ENCODE measurements at regions not wholly inside any gene's neighbourhood (a gene's known extent, or its start where the extent isn't known, plus 50 kb on each side); places are given as distances from the start of the nearest gene placed in this dataset.

- Mint-ChIP-seq H3K36me3 (no peaks in the 10 kb centered on the region), H3K4me3 (no peak overlapping the region)
Observed at GRCh38 chr2:176844461-176844860, 368.1 kb upstream of the HNRNPA3 start.

GRCh38 chr2:176845718-176846117, 366.9 kb upstream of the HNRNPA3 start:
- Mint-ChIP-seq H3K4me1 (no peaks in the 10 kb centered on the region), H3K27ac (no peak overlapping the region), H3K27me3 (peaks cover 6 to 25% (median 9%) of the 10 kb centered on the region in 3 donors), H3K4me3 (no peak overlapping the region), H3K36me3 (no peaks in the 10 kb centered on the region), H3K9me3 (peaks cover 0 to 10% (median 2%) of the 10 kb centered on the region in 7 donors)
- ATAC-seq (ENCODE audit: low read depth in 2 of 2) (no peak), DNase-seq (no peak)

More at GRCh38 chr2:176844461-176844860, 368.1 kb upstream of the HNRNPA3 start:
- peaks cover 6 to 20% (median 9%) of the 10 kb centered on the region in 3 donors for H3K27me3 Mint-ChIP-seq
- no peaks in the 10 kb centered on the region for H3K4me1 Mint-ChIP-seq
- H3K9me3 Mint-ChIP-seq: peaks cover 0 to 9% (median 2%) of the 10 kb centered on the region in 7 donors
- H3K27ac Mint-ChIP-seq: no peak overlapping the region
- DNase-seq (no peak), ATAC-seq (ENCODE audit: low read depth in 2 of 2) (no peak)

- H3K9me3 Mint-ChIP-seq: peaks cover 0 to 10% (median 2%) of the 10 kb centered on the region in 7 donors
- H3K4me1 Mint-ChIP-seq: no peaks in the 10 kb centered on the region
- peaks cover 8 to 25% (median 9%) of the 10 kb centered on the region in 3 donors for H3K27me3 Mint-ChIP-seq
- ATAC-seq (ENCODE audit: low read depth in 2 of 2) (no peak), DNase-seq (no peak)
- H3K27ac Mint-ChIP-seq: no peak overlapping the region
- H3K36me3 Mint-ChIP-seq: no peaks in the 10 kb centered on the region
- no peak overlapping the region for H3K4me3 Mint-ChIP-seq
Observed at GRCh38 chr2:176847575-176847974, 365.0 kb upstream of the HNRNPA3 start.

- Mint-ChIP-seq H3K4me3 (no peak overlapping the region), H3K27ac (no peak overlapping the region), H3K27me3 (peaks cover 7 to 25% (median 10%) of the 10 kb centered on the region in 3 donors), H3K4me1 (no peaks in the 10 kb centered on the region), H3K36me3 (no peaks in the 10 kb centered on the region), H3K9me3 (peaks cover 0 to 6% (median under 1%) of the 10 kb centered on the region in 7 donors)
- DNase-seq: no peak
- ATAC-seq (ENCODE audit: low read depth in 2 of 2): no peak
Observed at GRCh38 chr2:176848844-176849243, 363.8 kb upstream of the HNRNPA3 start.

GRCh38 chr2:176851200-176851888, 361.2 kb upstream of the HNRNPA3 start:
- H3K4me3 Mint-ChIP-seq: no peak overlapping the region
- H3K4me1 Mint-ChIP-seq: no peaks in the 10 kb centered on the region
- DNase-seq (no peak), ATAC-seq (ENCODE audit: low read depth in 2 of 2) (no peak)
- H3K27ac Mint-ChIP-seq: no peak overlapping the region
- no peaks in the 10 kb centered on the region for H3K36me3 Mint-ChIP-seq
- peaks cover 0 to 4% (median 0%) of the 10 kb centered on the region in 7 donors for H3K9me3 Mint-ChIP-seq
- peaks cover 0 to 11% (median 4%) of the 10 kb centered on the region in 3 donors for H3K27me3 Mint-ChIP-seq

GRCh38 chr2:176851889-176852483, 360.6 kb upstream of the HNRNPA3 start:
- Mint-ChIP-seq H3K4me1 (no peaks in the 10 kb centered on the region), H3K4me3 (no peak overlapping the region), H3K9me3 (peaks cover 0 to 4% (median 0%) of the 10 kb centered on the region in 7 donors), H3K27ac (no peak overlapping the region), H3K36me3 (no peaks in the 10 kb centered on the region), H3K27me3 (peaks cover 0 to 10% (median 4%) of the 10 kb centered on the region in 3 donors)
- DNase-seq (no peak), ATAC-seq (ENCODE audit: low read depth in 2 of 2) (no peak)

GRCh38 chr2:176852667-176853066, 359.9 kb upstream of the HNRNPA3 start:
- peaks cover 0 to 4% (median 0%) of the 10 kb centered on the region in 7 donors for H3K9me3 Mint-ChIP-seq
- peaks cover 0 to 10% (median 4%) of the 10 kb centered on the region in 3 donors for H3K27me3 Mint-ChIP-seq
- H3K27ac Mint-ChIP-seq: no peak overlapping the region
- H3K4me3 Mint-ChIP-seq: no peak overlapping the region
- DNase-seq (no peak), ATAC-seq (ENCODE audit: low read depth in 2 of 2) (no peak)
- no peaks in the 10 kb centered on the region for H3K36me3 Mint-ChIP-seq
- H3K4me1 Mint-ChIP-seq: no peaks in the 10 kb centered on the region

- no peak overlapping the region for H3K4me3 Mint-ChIP-seq
- H3K36me3 Mint-ChIP-seq: no peaks in the 10 kb centered on the region
- no peaks in the 10 kb centered on the region for H3K4me1 Mint-ChIP-seq
- peaks cover 0 to 9% (median 4%) of the 10 kb centered on the region in 3 donors for H3K27me3 Mint-ChIP-seq
- H3K27ac Mint-ChIP-seq: no peak overlapping the region
- H3K9me3 Mint-ChIP-seq: peaks cover 0 to 4% (median 0%) of the 10 kb centered on the region in 7 donors
- no peak for ATAC-seq (ENCODE audit: low read depth in 2 of 2)
- no peak for DNase-seq
Observed at GRCh38 chr2:176854062-176854461, 358.5 kb upstream of the HNRNPA3 start.

GRCh38 chr2:176854878-176855277, 357.7 kb upstream of the HNRNPA3 start:
- peaks cover 0 to 4% (median 4%) of the 10 kb centered on the region in 3 donors for H3K27me3 Mint-ChIP-seq
- H3K4me3 Mint-ChIP-seq: no peak overlapping the region
- H3K27ac Mint-ChIP-seq: no peak overlapping the region
- no peak for DNase-seq
- no peak for ATAC-seq (ENCODE audit: low read depth in 2 of 2)
- no peaks in the 10 kb centered on the region for H3K36me3 Mint-ChIP-seq
- H3K4me1 Mint-ChIP-seq: no peaks in the 10 kb centered on the region
- peaks cover 0 to 2% (median 0%) of the 10 kb centered on the region in 7 donors for H3K9me3 Mint-ChIP-seq

- Mint-ChIP-seq H3K4me1 (no peaks in the 10 kb centered on the region), H3K27me3 (peaks cover 0 to 4% (median 0%) of the 10 kb centered on the region in 3 donors), H3K4me3 (no peak overlapping the region), H3K27ac (no peak overlapping the region), H3K9me3 (peaks cover 0 to 2% (median 0%) of the 10 kb centered on the region in 7 donors), H3K36me3 (no peaks in the 10 kb centered on the region)
- no peak for DNase-seq
- no peak for ATAC-seq (ENCODE audit: low read depth in 2 of 2)
Observed at GRCh38 chr2:176856683-176857082, 355.9 kb upstream of the HNRNPA3 start.

GRCh38 chr2:176865336-176865735, 347.3 kb upstream of the HNRNPA3 start:
- Mint-ChIP-seq H3K27me3 (no peaks in the 10 kb centered on the region), H3K9me3 (peaks cover 0 to 4% (median 0%) of the 10 kb centered on the region in 7 donors), H3K27ac (no peak overlapping the region), H3K36me3 (no peaks in the 10 kb centered on the region), H3K4me3 (no peak overlapping the region), H3K4me1 (no peaks in the 10 kb centered on the region)
- ATAC-seq (ENCODE audit: low read depth in 2 of 2) (no peak), DNase-seq (no peak)

- Mint-ChIP-seq H3K27ac (no peak overlapping the region), H3K9me3 (peaks cover 8 to 41% (median 18%) of the 10 kb centered on the region in 7 donors), H3K4me1 (no peaks in the 10 kb centered on the region), H3K27me3 (peaks cover 0 to 20% (median 5%) of the 10 kb centered on the region in 3 donors), H3K4me3 (no peak overlapping the region), H3K36me3 (peaks cover 6 to 17% of the 10 kb centered on the region in 2 donors)
- no peak for DNase-seq
- no peak for ATAC-seq (ENCODE audit: low read depth in 2 of 2)
Observed at GRCh38 chr2:176872406-176872805, 340.2 kb upstream of the HNRNPA3 start.

GRCh38 chr2:176873403-176873802, 339.2 kb upstream of the HNRNPA3 start:
- Mint-ChIP-seq H3K27me3 (peaks cover 0 to 25% (median 5%) of the 10 kb centered on the region in 3 donors), H3K4me3 (no peak overlapping the region), H3K4me1 (no peaks in the 10 kb centered on the region), H3K27ac (no peak overlapping the region), H3K9me3 (peaks cover 8 to 41% (median 18%) of the 10 kb centered on the region in 7 donors), H3K36me3 (peaks cover 6 to 17% of the 10 kb centered on the region in 2 donors)
- DNase-seq (no peak), ATAC-seq (ENCODE audit: low read depth in 2 of 2) (no peak)
